AG09309 (cell line): ENCODE measurements at regions not wholly inside any gene's neighbourhood (a gene's known extent, or its start where the extent isn't known, plus 50 kb on each side); places are given as distances from the start of the nearest gene placed in this dataset.

Experiments used
- DNase-seq: peaks from one replicate; pipeline ENCODE4 v3.0.0-alpha.2; 2010; ENCODE audit warnings: low read depth
- H3K4me3 ChIP-seq: 2 replicates; pipeline ENCODE4 v1.5.1; 2011; ENCODE audit warnings: mild to moderate bottlenecking, low read depth, low read length, moderate library complexity; ENCODE audit not compliant: control insufficient read depth
- TF ChIP-seq, protein P1 (sequence below): IDR thresholded peaks from 2 replicates; pipeline ENCODE4 v1.5.1; 2011; ENCODE audit warnings: mild to moderate bottlenecking, low read depth, low read length, inconsistent platforms; ENCODE audit not compliant: insufficient read depth, control insufficient read depth; ENCODE audit errors: missing control alignments

DNA sequence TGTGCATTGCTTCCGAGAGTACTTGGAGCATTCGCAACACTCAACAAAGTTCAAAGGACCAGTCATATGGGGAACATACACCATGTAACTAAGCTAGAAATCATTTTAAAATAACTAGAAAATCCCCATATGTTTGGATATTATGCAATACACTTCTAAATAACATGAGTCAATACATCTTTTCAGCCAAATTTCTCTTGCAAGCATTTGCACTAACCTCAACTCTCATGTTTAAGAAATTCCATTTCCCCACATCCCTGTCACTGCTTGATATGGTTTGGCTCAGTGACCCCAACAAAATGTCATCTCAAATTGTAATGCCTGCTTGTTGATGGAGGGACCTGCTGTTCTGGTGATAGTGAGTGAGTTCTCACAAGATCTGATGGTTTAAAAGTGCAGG is 85.7 kb upstream of the CST7 start:
- no peak overlapping the region for H3K4me3 ChIP-seq
- TF ChIP-seq, protein P1, sequence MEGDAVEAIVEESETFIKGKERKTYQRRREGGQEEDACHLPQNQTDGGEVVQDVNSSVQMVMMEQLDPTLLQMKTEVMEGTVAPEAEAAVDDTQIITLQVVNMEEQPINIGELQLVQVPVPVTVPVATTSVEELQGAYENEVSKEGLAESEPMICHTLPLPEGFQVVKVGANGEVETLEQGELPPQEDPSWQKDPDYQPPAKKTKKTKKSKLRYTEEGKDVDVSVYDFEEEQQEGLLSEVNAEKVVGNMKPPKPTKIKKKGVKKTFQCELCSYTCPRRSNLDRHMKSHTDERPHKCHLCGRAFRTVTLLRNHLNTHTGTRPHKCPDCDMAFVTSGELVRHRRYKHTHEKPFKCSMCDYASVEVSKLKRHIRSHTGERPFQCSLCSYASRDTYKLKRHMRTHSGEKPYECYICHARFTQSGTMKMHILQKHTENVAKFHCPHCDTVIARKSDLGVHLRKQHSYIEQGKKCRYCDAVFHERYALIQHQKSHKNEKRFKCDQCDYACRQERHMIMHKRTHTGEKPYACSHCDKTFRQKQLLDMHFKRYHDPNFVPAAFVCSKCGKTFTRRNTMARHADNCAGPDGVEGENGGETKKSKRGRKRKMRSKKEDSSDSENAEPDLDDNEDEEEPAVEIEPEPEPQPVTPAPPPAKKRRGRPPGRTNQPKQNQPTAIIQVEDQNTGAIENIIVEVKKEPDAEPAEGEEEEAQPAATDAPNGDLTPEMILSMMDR = no peak
- peak; percentile 51 for DNase-seq

GRCh38 chr20:24866008-24866407 is 83.1 kb upstream of the CST7 start:
- TF ChIP-seq, protein P1 = no peak
- no peak for DNase-seq
- H3K4me3 ChIP-seq = no peak overlapping the region

DNA sequence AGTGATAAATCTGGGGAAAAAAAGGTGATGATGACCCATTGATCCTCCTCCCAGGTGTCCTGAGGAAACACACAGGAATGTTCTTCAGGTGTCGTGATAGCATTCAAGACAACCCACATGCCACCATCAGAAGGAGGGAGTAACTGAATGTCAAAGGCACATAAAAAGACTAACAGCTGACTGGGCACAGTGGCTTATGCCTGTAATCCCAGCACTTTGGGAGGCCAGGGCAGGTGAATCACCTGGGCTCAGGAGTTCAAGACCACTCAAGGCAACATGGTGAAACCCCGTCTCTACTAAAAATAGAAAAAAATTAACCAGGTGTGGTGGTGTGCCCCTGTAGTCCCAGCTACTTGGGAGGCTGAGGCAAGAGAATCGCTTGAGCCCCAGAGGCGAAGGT is 82.3 kb upstream of the CST7 start:
- TF ChIP-seq, protein P1 = no peak

DNA sequence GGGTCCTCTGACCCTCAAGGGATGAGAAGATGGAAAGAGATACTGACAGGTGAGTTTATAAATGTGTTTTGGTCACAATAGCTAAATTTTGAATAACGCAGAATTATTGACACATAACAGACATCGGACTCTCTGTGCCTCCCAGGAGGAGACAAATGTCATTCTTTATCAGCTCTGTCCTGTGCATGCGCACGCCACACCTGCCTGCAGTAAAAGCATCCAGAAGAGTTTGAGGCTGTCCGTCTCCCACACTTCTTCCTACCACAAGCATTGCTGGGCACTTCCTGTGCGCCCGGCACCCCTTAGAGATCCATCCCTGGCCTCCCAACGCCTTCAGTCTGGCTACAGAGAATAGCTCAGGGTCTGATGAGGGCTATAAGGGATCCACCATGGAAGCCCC is 81.5 kb upstream of the CST7 start:
- H3K4me3 ChIP-seq = no peak overlapping the region
- TF ChIP-seq, protein P1 = no peak
- DNase-seq = no peak

More for the DNA sequence above, 82.3 kb upstream of the CST7 start:
- no peak for DNase-seq
- H3K4me3 ChIP-seq = no peak overlapping the region

- no peak for DNase-seq
- no peak overlapping the region for H3K4me3 ChIP-seq
- TF ChIP-seq, protein P1 = no peak
These were observed 80.6 kb upstream of the CST7 start for GRCh38 chr20:24868396-24868927.

DNA sequence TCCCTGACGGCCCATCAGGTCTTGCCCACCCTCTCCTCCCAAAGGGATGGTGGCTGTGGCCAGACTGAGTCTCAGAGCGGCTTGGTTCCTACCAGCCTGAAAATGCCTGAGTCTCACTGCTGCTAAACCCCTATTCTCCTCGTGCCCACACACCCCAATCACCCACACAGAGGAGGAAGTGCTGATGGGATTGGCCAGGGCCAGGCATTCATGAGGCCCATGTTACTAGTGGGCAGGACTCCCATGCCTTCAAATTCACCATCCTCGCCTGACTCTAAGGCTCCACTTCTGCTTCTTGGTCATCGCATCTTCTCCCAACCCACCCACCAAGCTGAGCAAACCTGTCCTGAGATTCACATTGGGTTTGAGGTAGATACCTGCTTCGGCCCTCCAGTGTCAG is 80.1 kb upstream of the CST7 start:
- TF ChIP-seq, protein P1 = no peak
- no peak overlapping the region for H3K4me3 ChIP-seq
- DNase-seq = no peak

- H3K4me3 ChIP-seq = no peak overlapping the region
- no peak for DNase-seq
- TF ChIP-seq, protein P1 = no peak
These were observed 79.0 kb upstream of the CST7 start for GRCh38 chr20:24870057-24870456.
